Activated T-cell treated with anti-CD3 and anti-CD28 coated beads, Interleukin-2, amount 50 U/mL, for 48 hours (primary cell): ENCODE measurements at regions not wholly inside any gene's neighbourhood (a gene's known extent, or its start where the extent isn't known, plus 50 kb on each side); places are given as distances from the start of the nearest gene placed in this dataset.
"Not testable (repeated sequence)": the region's sequence is repeated elsewhere in the genome, so short reads cannot be mapped to it uniquely, and the experiment has no call there.

Experiments used
- DNase-seq, 2 experiments: peaks; one replicate each; pipeline ENCODE4 v3.0.0-alpha.2; 2020

- no peak for DNase-seq
Measured at GRCh38 chr5:5783021-5783420, 360.5 kb downstream of the ICE1 start.

GRCh38 chr5:5782402-5782801 lies 359.9 kb downstream of the ICE1 start:
- no peak for DNase-seq

DNA sequence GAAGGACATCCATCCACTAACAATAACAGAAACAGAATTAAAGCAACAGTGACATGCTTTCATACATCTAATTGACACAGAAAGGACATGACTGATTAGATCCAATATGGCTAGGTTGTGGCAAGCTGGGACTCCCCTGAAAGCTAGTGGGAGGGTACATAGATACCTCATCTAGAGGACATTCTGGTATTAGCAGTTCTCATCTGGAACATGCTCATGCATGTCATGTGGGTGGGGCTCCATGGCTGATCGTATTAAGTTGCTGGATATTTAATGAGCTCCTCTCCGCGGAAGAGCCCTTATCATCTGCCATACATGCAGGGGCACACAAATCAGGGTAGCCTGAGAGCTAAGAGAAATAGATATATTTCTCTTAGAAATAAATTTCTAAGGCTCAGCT lies 358.9 kb downstream of the ICE1 start:
- DNase-seq = no peak

DNA sequence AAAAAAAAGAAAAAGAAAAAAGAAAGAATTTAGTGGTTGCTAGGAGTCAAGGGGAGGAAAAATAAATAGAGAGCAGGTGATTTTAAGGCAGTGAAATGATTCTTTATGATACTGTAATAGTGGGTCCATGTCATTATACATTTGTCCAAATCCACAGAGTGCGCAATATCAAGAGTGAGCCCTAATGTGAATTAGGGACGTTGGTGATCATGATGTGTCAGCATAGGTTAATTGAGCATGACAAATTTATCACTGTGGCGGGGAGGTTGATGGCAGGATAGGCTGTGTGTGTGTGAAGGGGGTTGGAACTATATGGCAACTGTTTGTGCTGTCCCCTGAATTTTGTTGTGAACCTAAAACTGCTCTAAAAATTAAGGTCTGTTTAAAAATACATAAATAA lies 357.8 kb downstream of the ICE1 start:
- no peak for DNase-seq

DNA sequence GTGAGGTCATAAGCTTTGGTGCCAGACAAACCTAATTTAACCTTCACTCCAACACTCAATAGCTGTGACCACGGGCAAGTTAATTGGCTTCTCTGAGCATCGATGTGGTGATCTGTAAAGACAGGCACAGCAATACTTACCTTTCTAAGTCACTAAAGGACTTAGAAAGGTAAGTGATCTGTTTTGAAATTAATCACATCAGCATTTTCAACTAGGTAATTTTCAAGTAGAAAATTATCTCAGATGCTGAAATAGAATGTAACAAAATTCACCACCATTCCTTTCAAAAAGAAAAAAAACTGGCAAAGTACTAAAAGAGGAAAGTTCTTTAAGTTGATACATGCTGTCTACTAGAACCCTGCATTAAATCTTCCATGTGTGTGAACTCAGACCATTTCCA lies 354.5 kb downstream of the ICE1 start:
- no peak for DNase-seq

- no peak for DNase-seq
Measured at GRCh38 chr5:5772202-5772601, 349.7 kb downstream of the ICE1 start.

DNA sequence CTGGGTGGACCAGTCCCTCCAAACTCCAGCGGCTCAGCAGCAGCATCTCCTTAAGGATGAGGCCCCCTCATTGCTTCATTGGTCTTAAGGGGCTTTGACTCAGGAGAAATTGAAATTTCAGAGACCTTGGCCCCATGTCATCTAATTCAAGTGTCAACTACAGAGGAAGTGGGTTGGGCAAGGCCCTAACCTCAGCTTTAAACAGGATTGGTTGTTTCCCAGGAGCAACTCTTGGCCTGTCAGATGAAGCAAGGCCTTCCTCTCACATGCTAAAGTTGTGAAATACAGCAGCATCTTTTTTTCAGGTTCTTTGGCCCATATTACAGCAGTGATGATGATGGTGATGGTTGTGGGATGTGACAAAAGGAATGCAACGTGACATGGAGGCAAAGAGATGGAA lies 348.3 kb downstream of the ICE1 start:
- DNase-seq = no peak

GRCh38 chr5:5767286-5767928 lies 344.9 kb downstream of the ICE1 start:
- DNase-seq = no peak

- DNase-seq = no peak
Measured at GRCh38 chr5:5765066-5765850, 342.8 kb downstream of the ICE1 start.

DNA sequence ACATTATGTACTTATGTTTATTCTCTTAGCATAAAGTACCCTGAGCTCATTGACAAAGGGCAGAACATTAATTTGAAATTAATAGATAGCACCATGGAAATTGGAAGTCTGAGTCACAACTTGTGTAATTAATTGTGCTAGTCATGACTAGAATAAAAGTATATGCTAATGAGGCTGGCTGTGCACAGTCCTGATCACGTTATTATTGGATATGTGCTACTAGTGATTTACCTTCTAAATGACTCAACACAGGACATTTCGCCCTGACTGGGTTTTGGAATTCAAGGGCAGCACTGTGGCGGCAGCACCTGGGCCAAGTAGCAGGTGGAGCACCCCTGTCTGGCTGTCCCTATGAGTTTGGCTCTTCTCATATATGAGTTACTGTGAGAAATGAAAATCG lies 341.8 kb downstream of the ICE1 start:
- no peak for DNase-seq

GRCh38 chr5:5756762-5757161 lies 334.3 kb downstream of the ICE1 start:
- DNase-seq = no peak

GRCh38 chr5:5755888-5756287 lies 333.4 kb downstream of the ICE1 start:
- DNase-seq = no peak

- DNase-seq = no peak
Measured at GRCh38 chr5:5752844-5753243, 330.4 kb downstream of the ICE1 start.

DNA sequence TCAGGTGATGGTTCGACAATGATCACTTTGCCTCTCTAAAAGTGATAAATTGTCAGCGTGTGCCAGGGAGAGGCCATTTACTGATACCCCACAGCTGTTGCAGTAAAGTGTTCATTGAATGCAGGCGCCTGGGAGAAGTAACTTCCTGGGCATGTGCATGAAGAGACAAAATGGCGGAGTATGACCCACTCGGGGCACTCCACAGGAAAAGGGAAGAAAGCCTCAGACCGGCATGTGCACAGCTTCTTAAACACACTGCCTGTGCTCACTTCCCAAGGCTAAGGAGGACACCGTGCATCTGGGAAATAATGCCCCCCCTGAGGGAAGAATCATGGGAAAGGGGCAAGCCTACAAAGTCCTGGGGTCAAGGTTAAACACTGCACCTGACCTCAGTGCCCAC lies 329.5 kb downstream of the ICE1 start:
- DNase-seq = no peak

DNA sequence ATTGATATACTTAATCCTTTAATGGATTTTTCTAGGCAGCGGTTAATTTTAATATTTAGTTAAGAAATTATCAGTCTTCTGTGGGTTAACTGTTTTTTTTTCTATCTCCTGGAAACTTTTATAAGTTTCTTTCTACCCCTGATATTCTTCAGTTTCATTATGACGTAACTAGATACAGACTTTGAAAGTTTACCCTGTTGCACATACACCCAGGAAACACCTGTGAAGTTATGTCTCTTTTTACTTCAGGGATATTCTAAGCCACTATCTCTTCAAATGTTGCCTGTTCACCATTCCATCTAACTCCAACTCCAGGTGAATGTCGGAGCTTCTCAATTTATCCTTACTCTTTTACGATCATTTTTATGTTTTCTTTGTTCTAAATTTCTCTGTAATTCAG lies 329.0 kb downstream of the ICE1 start:
- no peak for DNase-seq

GRCh38 chr5:5741418-5741817 lies 318.9 kb downstream of the ICE1 start:
- DNase-seq = no peak

DNA sequence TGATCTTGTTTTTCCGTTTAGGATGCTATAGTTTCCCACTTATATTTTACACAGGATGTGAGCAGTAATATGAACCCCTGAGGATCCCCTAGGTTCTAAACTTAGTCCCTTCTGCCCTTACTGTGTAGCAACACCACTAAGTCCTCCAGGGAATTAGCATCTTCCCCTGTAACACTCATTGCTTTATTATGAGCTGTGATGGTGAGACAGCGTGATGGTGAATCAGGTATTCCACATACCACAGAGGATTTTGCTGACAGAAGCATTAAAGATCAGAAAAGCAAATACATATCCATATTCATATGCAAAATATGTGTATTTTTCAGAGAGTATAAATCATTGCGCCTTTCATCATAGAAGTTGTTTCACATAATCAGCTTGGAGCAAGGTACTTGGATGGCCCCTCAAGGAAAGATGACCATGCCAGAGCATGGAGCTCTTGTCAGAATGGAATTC lies 317.0 kb downstream of the ICE1 start:
- DNase-seq = no peak

- DNase-seq = no peak
Measured at GRCh38 chr5:5738797-5739489, 316.5 kb downstream of the ICE1 start.

DNA sequence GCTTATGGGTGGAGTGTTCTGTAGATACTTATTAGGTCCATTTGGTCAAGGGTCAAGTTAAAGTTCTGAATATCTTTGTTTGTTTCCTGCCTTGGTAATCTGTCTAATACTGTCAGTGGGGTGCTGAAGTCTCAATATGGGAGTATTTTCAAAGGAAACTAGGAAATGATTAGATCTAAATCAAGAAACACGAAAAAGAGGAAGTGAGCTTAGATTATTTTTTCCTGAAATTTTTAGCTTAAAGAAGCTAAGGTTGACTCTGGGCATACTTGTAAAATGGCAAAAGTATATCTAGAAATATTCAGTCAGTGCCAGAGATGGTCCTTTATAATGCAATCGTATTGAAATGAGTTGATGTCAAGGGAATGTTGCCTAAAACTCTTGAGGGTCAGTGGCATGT lies 313.5 kb downstream of the ICE1 start:
- no peak for DNase-seq

GRCh38 chr5:5733058-5733457 lies 310.6 kb downstream of the ICE1 start:
- not testable (repeated sequence) for DNase-seq

DNA sequence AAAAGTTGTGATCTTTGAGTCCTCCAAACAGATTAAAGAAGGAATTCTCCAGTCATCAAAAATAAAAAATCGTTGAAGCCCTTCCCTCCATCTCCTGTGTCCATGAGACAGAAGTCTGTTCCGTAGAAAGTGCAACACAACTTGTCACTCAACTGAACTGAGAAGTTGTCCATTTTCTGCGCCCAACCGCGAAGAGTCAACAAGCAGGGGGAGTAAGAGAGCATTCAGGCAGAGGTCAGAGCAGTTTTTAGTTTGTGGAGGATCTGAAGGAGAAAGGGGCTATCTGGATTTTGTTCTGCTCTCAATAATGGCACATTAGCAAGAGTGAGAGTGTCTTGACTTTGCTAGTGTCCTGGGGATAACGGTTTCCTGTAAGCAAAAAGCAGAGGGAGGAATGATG lies 303.9 kb downstream of the ICE1 start:
- no peak for DNase-seq

- DNase-seq = no peak
Measured at GRCh38 chr5:5721881-5722280, 299.4 kb downstream of the ICE1 start.

- no peak for DNase-seq
Measured at GRCh38 chr5:5719292-5719691, 296.8 kb downstream of the ICE1 start.

DNA sequence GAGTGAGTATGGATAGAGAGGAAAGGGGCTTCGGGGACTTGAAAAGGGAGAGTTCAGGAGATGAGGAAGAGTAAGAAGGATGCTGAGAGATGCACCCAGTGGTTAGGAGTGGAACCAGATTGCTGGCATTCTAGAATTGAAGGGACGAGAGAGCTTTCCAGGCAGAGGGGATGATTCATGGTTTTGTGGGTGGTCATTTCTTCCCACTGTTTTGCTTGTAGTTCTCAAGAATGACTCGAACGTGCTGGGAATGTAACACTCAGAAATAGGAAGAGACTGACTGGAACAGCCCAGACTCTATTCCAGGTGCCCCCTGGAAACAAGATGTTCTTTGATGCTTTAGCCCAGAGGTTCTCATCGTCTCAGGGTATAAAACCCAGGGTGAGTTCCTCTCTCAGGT lies 294.2 kb downstream of the ICE1 start:
- no peak for DNase-seq
